ENCODE measurements at regions not wholly inside any gene's neighbourhood (a gene's known extent, or its start where the extent isn't known, plus 50 kb on each side); places are given as distances from the start of the nearest gene placed in this dataset.

GRCh38 chr3:194843556-194843955, 157.9 kb downstream of the FAM43A start:
- TF ChIP-seq FOXP2 (optimal IDR thresholded peaks at IDR 0.05; ENCODE audit: borderline replicate concordance, extremely low read depth, extremely low read length, insufficient read depth), result no peak
- TF ChIP-seq TAF1 (IDR thresholded peaks at IDR 0.05; ENCODE audit: borderline replicate concordance, insufficient read depth, low read length), result no peak
- TF ChIP-seq REST (IDR thresholded peaks at IDR 0.05; ENCODE audit: insufficient read depth in 1 of 2, low read depth in 2 of 2, low read length in 2 of 2), result no peak
- TF ChIP-seq POLR2AphosphoS5 (IDR thresholded peaks at IDR 0.05; ENCODE audit: low read depth, low read length), result no peak
- TF ChIP-seq SIN3A (IDR thresholded peaks at IDR 0.05; ENCODE audit: borderline replicate concordance, insufficient read depth, low read length), result no peak

- TF ChIP-seq SIN3A (IDR thresholded peaks at IDR 0.05; ENCODE audit: borderline replicate concordance, insufficient read depth, low read length) (no peak), REST (IDR thresholded peaks at IDR 0.05; ENCODE audit: insufficient read depth in 1 of 2, low read depth in 2 of 2, low read length in 2 of 2) (no peak)
These were observed 158.4 kb downstream of the FAM43A start for GRCh38 chr3:194844046-194844445.

- TF ChIP-seq POLR2AphosphoS5 (IDR thresholded peaks at IDR 0.05; ENCODE audit: low read depth, low read length), result no peak
- TF ChIP-seq REST (IDR thresholded peaks at IDR 0.05; ENCODE audit: insufficient read depth in 1 of 2, low read depth in 2 of 2, low read length in 2 of 2), result no peak
- TF ChIP-seq SIN3A (IDR thresholded peaks at IDR 0.05; ENCODE audit: borderline replicate concordance, insufficient read depth, low read length), result no peak
- no peak for TF ChIP-seq TAF1 (IDR thresholded peaks at IDR 0.05; ENCODE audit: borderline replicate concordance, insufficient read depth, low read length)
- no peak for TF ChIP-seq FOXP2 (optimal IDR thresholded peaks at IDR 0.05; ENCODE audit: borderline replicate concordance, extremely low read depth, extremely low read length, insufficient read depth)
These were observed 163.6 kb downstream of the FAM43A start for GRCh38 chr3:194849166-194849875.

GRCh38 chr3:194851254-194851653, 165.6 kb downstream of the FAM43A start:
- no peak for TF ChIP-seq TAF1 (IDR thresholded peaks at IDR 0.05; ENCODE audit: borderline replicate concordance, insufficient read depth, low read length)
- TF ChIP-seq FOXP2 (optimal IDR thresholded peaks at IDR 0.05; ENCODE audit: borderline replicate concordance, extremely low read depth, extremely low read length, insufficient read depth), result no peak
- TF ChIP-seq POLR2AphosphoS5 (IDR thresholded peaks at IDR 0.05; ENCODE audit: low read depth, low read length), result no peak
- no peak for TF ChIP-seq REST (IDR thresholded peaks at IDR 0.05; ENCODE audit: insufficient read depth in 1 of 2, low read depth in 2 of 2, low read length in 2 of 2)
- no peak for TF ChIP-seq SIN3A (IDR thresholded peaks at IDR 0.05; ENCODE audit: borderline replicate concordance, insufficient read depth, low read length)

GRCh38 chr3:194851941-194852340, 166.3 kb downstream of the FAM43A start:
- TF ChIP-seq SIN3A (IDR thresholded peaks at IDR 0.05; ENCODE audit: borderline replicate concordance, insufficient read depth, low read length), result no peak
- TF ChIP-seq FOXP2 (optimal IDR thresholded peaks at IDR 0.05; ENCODE audit: borderline replicate concordance, extremely low read depth, extremely low read length, insufficient read depth), result no peak
- TF ChIP-seq POLR2AphosphoS5 (IDR thresholded peaks at IDR 0.05; ENCODE audit: low read depth, low read length), result no peak
- no peak for TF ChIP-seq TAF1 (IDR thresholded peaks at IDR 0.05; ENCODE audit: borderline replicate concordance, insufficient read depth, low read length)
- TF ChIP-seq REST (IDR thresholded peaks at IDR 0.05; ENCODE audit: insufficient read depth in 1 of 2, low read depth in 2 of 2, low read length in 2 of 2), result no peak

All from PFSK-1 (cell line).